GM18502 (cell line): ENCODE measurements at regions not wholly inside any gene's neighbourhood (a gene's known extent, or its start where the extent isn't known, plus 50 kb on each side); places are given as distances from the start of the nearest gene placed in this dataset.
"Not testable (repeated sequence)": the region's sequence is repeated elsewhere in the genome, so short reads cannot be mapped to it uniquely, and the experiment has no call there.

Experiments used
- ATAC-seq: cut with Tn5 transposase; IDR thresholded peaks from one replicate; pipeline ENCODE4 v1.9.1; 2021; ENCODE audit warnings: mild to moderate bottlenecking; ENCODE audit not compliant: unreplicated experiment, poor library complexity

DNA sequence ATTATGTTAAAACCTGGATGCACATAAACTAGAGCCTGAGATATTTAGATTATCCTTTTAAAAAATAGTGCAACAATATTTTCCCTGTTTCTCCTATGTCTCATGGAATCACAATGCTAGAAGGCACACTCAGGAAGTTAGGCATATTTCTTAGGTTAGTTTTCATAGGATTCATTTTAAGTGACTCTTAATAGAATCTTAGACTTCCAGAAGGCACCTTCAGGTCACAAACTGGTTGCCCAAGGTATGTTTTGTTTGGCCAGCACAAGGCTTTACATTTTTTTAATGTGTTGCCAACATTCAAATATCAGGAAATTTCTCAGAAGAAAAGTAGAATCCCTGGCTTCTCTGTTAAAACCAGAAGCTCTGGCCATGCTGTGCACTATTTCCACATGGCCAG is 129.3 kb downstream of the LNPK start:
- ATAC-seq, result no peak

- ATAC-seq, result no peak
Observed at GRCh38 chr2:175872005-175872348, 130.1 kb downstream of the LNPK start.

GRCh38 chr2:175871331-175872004 is 130.6 kb downstream of the LNPK start:
- ATAC-seq, result no peak

DNA sequence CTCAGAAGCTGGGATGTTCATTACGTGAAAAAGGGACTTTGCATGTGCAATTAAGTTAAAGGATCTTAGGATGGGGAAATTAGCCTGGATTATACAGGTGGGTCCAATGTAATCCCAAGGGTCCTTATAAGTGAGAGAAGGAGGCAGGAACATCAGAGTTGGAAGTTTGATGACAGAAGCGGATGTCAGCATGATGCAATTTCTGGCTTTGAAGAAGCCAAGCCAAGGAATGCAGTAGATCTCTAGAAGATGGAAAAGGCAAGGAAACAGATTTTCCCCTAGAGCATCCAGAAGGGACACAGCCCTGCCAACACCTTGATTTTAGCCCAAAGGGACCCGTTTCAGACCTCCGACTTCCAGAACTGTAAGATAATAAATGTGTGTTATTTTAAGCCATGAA is 136.4 kb downstream of the LNPK start:
- ATAC-seq, result no peak

DNA sequence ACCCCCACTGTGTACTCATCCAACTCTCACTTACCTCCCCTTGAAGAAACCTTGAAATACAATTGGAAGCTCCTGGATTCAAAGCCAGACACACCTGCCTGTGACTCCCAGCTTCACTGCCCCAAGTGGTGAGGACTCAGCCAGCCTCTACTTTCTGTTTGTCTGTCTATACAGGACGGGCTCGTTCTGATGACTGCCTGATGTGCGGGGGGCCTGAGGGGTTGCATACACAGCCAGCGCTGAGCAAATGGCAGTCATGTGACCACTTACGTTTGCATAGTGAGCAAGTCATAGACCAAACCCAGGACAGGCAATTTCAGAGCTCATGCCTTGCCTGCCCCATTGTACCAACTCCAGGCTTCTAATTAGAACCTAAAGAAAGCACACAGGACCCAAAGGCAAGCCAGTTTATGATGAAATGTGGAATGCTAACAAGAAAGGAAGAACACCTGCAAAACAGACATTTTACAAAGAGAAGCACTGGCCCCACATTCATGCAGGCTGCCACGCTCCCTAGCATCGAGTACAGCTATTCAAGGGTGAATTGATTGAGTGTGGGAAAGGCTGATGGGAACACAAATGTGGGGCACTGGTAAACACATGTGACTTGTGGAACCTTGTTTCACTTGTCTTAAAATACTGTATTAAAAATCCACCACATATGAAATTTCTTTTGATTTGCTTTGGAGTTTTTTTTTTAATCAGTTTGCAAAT is 137.8 kb downstream of the LNPK start:
- ATAC-seq, result no peak

DNA sequence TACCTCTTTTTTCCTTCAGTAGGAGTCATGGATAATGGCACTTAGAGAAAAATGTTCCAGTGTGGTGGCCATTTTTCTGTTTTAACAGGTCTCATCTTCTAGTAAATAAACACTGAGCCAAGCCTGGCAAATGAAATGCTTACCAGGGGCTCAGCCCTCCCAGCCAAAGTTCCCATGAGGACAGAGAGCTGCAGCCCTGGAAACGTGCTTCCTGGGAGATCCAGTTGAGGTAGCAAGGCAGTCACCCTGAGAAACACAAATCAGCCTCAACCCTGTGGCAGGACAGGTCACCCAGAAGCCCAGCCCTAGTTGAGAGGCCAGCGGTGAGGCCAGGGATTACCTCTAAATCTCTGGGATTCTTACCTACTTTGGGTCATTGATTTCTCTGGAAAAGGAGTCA is 140.1 kb downstream of the LNPK start:
- ATAC-seq, result no peak

- ATAC-seq, result no peak
Observed at GRCh38 chr2:175855794-175856453, 146.1 kb downstream of the LNPK start.

DNA sequence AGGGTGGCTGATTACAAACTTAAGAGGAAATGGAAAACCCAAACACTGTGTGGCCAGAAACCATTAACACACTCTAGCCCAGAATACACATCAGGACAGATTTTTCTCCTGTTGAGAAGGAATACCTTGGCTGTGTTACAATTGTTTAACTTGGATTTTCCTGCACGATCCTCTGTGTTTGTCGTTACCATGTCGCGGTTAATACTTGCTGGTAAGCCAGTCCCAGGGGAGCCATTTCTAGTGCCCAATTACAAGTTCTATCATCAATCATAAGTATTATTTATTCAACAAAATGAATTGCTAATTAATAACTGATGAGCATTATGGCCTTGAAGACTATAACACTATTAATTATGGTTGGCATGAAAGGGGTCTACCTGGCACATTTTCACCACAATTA is 146.8 kb downstream of the LNPK start:
- ATAC-seq, result no peak

DNA sequence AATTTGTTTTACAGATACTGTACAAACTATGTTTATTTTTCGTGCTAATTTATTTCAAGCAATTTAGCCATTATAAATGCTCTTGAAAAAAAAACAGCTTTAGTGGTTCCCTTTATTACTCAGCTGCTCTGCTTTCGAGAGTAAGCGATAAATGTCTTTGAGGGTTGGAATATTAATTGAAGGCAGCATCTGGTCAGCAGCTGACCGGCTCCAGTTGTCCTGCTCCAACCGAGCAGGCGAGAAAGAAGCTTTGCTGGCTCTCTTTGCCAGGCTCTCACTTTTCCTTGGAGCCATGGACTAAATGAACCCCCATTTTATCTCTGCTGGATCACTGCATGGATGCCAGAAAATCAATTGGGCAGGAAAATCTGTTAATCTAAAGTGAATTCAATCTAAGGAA is 147.4 kb downstream of the LNPK start:
- ATAC-seq, result no peak

- ATAC-seq, result no peak
Observed at GRCh38 chr2:175854129-175854528, 147.9 kb downstream of the LNPK start.

DNA sequence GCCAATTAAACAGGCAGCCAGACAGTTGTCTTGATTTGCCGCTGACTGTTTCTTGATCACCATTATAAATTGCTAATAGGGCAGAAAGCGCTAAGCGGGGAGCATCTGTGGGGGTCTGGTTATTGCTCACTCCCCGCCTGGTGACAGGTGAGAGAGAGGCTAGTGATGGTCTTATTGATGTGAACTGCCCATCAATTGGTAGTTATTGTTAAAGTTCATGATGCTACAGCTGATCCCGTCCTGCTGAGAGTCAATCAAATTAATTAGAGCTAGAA is 148.5 kb downstream of the LNPK start:
- no peak for ATAC-seq

DNA sequence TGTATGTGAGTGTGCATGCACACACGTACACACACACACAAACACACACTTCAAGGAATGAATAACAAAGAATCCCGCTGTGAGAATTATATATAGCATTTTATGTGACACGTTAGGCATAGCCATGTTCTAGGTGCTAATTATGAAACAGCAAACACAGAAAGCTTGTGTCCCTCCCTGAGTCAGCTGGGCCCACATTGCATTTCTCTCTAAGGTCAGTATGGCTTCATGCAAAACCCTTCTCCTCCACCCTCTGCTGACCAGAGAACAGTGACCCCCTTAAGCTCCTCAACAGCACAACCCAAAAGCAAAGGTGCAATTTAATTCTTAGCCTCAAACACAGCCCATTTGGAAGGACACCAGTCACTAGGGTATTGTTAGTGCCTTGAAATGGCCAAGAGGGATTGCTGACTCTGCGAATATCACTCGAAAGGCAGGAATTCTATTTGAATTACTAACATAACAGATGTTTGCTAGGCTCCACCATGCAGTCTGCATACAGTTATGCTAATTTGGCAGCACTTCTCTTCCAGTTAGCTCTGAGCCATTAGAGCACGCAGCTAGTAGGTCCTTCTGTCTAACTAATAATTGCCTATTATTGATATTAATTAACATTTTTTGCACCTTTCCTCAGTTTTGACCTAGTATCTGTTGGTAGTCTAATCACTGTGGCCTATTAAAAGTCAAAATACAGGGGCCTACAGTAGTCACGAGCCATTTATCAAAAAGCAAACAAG is 149.0 kb downstream of the LNPK start:
- ATAC-seq, result no peak

DNA sequence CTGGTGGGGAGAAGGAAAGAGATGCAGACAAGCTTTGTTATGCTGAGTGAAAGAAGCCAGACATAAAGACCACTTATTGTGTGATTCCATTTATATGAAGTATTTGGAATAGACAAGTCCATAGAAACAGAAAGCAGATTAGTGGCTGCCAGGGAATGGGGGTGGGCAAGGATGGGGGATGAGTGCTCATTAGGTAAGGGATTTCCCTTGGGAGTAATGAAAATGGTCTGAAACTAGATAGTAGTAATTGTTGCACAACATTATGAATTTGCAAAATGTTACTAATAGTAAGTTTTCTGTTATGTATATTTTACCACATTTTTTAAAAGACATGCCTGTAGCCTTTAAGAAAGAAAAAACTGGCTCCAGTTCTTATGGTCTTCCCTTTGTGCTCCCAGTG is 154.9 kb downstream of the LNPK start:
- ATAC-seq, result no peak

DNA sequence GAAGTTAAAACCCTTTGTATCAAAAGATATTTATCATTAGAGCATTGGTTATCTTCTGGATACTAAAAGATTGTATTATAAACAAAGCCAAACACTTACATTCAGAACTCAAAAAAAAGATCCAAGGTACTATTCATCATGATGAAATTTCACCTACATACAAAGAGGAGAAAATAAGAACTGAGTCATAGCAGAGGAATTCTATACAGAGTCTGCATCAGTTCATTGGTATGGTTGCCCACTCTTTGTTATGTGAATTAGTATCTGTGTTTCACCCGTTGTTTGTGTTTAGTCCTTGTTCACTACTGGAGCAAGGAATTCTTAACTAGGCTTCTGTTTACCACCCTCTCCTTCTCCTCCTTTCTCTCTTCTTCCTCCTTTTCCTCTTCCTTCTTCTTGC is 157.9 kb downstream of the LNPK start:
- no peak for ATAC-seq

DNA sequence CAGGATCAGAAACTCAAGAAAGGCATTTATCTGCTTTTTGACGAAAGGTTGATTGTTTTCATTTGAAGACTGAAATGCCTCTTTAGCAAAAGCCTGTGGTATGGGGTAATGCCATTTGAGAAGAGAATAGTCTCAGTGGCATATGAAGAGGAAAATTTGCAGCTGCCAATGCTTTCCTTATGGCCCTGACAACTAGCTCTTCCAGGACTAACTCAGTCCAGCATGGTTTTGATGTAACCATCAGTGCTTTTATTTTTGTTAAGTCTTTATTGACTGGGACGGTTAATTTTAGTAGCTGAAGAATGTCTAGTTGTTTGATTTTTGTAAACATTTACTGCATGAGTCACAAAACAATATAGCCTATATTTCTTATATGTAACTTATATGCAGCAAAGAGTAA is 158.4 kb downstream of the LNPK start:
- no peak for ATAC-seq

GRCh38 chr2:175842996-175843395 is 159.1 kb downstream of the LNPK start:
- ATAC-seq, result no peak

DNA sequence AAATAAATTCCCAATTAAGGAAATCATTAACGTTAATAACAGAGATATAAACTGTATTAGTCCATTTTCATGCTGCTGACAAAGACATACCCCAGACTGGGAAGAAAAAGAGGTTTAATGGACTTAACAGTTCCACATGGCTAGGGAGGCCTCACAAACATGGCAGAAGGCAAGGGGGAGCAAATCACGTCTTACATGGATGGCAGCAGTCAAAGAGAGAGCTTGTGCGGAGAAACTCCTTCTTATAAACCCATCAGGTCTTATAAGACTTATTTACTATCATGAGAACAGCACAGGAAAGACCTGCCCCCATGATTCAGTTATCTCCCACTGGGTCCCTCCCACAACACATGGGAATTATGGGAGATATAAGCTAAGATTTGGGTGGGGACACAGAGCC is 161.3 kb downstream of the LNPK start:
- not testable (repeated sequence) for ATAC-seq

DNA sequence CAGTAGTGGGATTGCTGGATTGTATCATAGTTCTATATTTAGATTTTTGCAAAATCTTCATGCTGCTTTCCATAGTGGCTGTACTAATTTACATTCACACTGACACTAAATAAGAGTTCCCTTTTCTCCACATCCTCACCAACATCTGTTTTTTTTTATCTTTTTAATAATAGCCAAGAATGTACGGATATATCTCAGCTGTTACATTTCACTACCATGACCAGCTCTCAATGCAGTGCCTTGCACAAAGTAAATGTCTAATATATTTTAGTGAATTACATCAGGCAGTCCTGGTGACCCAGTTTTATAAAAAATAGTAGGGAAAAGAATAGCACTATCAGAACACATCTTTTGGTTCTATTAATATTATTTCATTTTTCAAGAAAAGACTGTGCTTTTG is 161.8 kb downstream of the LNPK start:
- ATAC-seq, result no peak

DNA sequence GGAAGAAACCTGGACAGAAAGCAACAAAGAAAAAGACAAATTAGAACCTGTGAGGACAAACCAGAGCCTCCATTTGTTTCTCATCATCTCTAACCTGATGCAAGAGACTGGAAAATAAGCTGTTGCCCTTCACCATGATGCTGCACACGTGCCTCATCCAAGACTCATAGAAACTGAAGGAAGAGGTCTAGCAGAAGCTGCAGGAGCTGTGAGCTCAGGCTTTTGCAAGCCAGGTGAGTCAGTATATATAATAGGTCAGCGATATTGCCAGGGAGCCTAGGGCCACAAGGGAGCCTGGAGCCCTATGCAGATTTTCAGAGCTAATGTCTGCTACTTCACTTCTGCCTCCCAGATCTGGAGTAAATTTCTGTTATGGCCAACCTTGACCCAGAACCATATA is 163.1 kb downstream of the LNPK start:
- no peak for ATAC-seq

- ATAC-seq, result no peak
Observed at GRCh38 chr2:175837046-175837445, 165.0 kb downstream of the LNPK start.

DNA sequence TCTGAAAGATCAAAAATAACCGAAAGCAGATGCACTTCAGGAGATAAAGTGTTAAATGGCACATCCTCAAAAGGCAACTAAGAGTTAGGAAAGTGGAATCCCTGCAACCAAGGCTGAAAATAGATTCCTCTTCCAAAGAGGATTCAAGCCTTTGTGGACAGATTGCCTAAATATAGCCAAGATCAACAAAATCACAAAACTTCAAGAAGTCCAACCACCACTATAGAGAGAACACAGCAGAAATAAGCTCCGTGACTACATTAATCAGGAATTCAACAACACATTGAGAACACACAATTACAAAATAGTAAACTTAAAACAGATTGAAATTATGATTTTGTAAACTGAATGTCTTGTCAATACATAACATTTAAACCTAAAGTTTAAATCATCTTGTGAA is 165.7 kb downstream of the LNPK start:
- no peak for ATAC-seq
